HepG2 (cell line): ENCODE measurements at regions not wholly inside any gene's neighbourhood (a gene's known extent, or its start where the extent isn't known, plus 50 kb on each side); places are given as distances from the start of the nearest gene placed in this dataset.
"Not testable (repeated sequence)": the region's sequence is repeated elsewhere in the genome, so short reads cannot be mapped to it uniquely, and the experiment has no call there.

Source experiments
- HDAC2 ChIP-seq: sonication (generic); formaldehyde crosslinking; IDR thresholded peaks from 2 replicates; pipeline ENCODE4 v1.4.0; 2020; ENCODE audit warnings: missing genetic modification reagents
- NONO ChIP-seq, 2 experiments: fragments of 450-650 bp in 1 of 2; sonication (generic) in 1 of 2; formaldehyde crosslinking in 1 of 2; IDR thresholded peaks in 1 of 2; conservative IDR thresholded peaks in 1 of 2; 2 replicates each; pipeline versions ENCODE4 v1.6.1 to v1.8.0; 2017 to 2022; ENCODE audit warnings: mild to moderate bottlenecking in 1 of 2, missing genetic modification reagents in 1 of 2, moderate library complexity in 1 of 2
- NR2F1 ChIP-seq, 2 experiments: fragments of 450-650 bp in 1 of 2; formaldehyde crosslinking in 1 of 2; IDR thresholded peaks; 2 replicates each; pipeline versions ENCODE4 v1.5.0 to v1.6.1; 2016 to 2020; ENCODE audit warnings: mild to moderate bottlenecking in 1 of 2, missing compliant biosample characterization in 1 of 2, missing genetic modification reagents in 1 of 2, moderate library complexity in 1 of 2
- PATZ1 ChIP-seq: sonication (generic); formaldehyde crosslinking; IDR thresholded peaks from 2 replicates; pipeline ENCODE4 v1.4.0; 2020; ENCODE audit warnings: missing genetic modification reagents
- RAD51 ChIP-seq: fragments of 450-650 bp; IDR thresholded peaks from 2 replicates; pipeline ENCODE4 v1.6.1; 2016; ENCODE audit warnings: borderline replicate concordance
- SALL1 ChIP-seq: sonication (generic); formaldehyde crosslinking; IDR thresholded peaks from 2 replicates; pipeline ENCODE4 v1.8.0; 2022; ENCODE audit warnings: mild to moderate bottlenecking, missing genetic modification reagents
- ZNF335 ChIP-seq: sonication (generic); formaldehyde crosslinking; IDR thresholded peaks from 2 replicates; pipeline ENCODE4 v1.4.0; 2020; ENCODE audit warnings: missing genetic modification reagents
- TF ChIP-seq, protein P1 (sequence below): sonication (generic); formaldehyde crosslinking; IDR thresholded peaks from 2 replicates; pipeline ENCODE4 v1.4.0; 2020; ENCODE audit warnings: missing genetic modification reagents

- TF ChIP-seq RAD51 (0 out of 2 replicates have a peak, but pooled peaks have one; percentile 18), NR2F1 (CRISPR knock-in tag; IDR thresholded peaks at IDR 0.05) (peak in 1 of 2 experiments; percentile 79; a peak in 2 of 4 replicates), HDAC2 (peak; percentile 57), SALL1 (peak; percentile 43; the same call in 1 of the 2 replicates), NONO (CRISPR knock-in tag; conservative IDR thresholded peaks at IDR 0.05) (peak; percentile 41; the same call in 1 of the 2 replicates), ZNF335 (CRISPR knock-in tag) (0 out of 2 replicates have a peak, but pooled peaks have one; percentile 25), PATZ1 (CRISPR knock-in tag) (peak; percentile 57; the same call in 1 of the 2 replicates)
- TF ChIP-seq, protein P1, sequence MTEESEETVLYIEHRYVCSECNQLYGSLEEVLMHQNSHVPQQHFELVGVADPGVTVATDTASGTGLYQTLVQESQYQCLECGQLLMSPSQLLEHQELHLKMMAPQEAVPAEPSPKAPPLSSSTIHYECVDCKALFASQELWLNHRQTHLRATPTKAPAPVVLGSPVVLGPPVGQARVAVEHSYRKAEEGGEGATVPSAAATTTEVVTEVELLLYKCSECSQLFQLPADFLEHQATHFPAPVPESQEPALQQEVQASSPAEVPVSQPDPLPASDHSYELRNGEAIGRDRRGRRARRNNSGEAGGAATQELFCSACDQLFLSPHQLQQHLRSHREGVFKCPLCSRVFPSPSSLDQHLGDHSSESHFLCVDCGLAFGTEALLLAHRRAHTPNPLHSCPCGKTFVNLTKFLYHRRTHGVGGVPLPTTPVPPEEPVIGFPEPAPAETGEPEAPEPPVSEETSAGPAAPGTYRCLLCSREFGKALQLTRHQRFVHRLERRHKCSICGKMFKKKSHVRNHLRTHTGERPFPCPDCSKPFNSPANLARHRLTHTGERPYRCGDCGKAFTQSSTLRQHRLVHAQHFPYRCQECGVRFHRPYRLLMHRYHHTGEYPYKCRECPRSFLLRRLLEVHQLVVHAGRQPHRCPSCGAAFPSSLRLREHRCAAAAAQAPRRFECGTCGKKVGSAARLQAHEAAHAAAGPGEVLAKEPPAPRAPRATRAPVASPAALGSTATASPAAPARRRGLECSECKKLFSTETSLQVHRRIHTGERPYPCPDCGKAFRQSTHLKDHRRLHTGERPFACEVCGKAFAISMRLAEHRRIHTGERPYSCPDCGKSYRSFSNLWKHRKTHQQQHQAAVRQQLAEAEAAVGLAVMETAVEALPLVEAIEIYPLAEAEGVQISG = peak; percentile 45; the same call in 1 of the 2 replicates
- not testable (repeated sequence) for TF ChIP-seq NONO (IDR thresholded peaks at IDR 0.05)
- TF ChIP-seq, all 625 proteins: peak for 75; not testable (repeated sequence) for 550
Measured at GRCh38 chr2:242069938-242070395, 200.4 kb downstream of the RTP5 start (continued).
